ENCODE measurements at regions not wholly inside any gene's neighbourhood (a gene's known extent, or its start where the extent isn't known, plus 50 kb on each side); places are given as distances from the start of the nearest gene placed in this dataset.

DNA sequence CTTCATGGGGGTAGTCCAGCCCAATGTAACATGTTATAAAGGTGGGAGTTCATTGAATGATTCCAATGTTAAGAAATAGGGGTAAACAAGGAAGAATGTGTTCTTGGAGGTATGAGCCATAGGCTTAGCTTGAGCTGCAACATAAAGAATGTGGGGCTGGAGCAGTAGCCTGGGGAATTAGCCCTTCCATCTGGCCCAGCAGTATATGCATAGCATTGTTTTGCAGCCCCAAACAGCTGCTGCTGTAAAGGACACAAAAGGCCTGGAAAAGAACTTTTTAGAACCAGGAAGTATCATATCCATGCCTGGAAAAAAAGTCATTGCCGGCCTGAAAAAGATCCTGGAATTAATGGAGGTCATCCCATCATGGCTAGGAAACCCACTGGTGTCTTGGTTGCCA lies 55.8 kb upstream of the SMARCA2 start:
- CTCF ChIA-PET: no interaction called here
- no peak overlapping the region for H2AFZ ChIP-seq (ENCODE audit: low read depth)
- H3K36me3 ChIP-seq (replicated peaks in 1 of 2; ENCODE audit: control insufficient read depth in 1 of 2, insufficient read depth in 2 of 2, low read length in 1 of 2): no peaks in the 10 kb centered on the region
- WGBS (ENCODE audit: low lambda C conversion rate): 0% methylated on average over 1 of the region's 1 CpG
- TF ChIP-seq EZH2phosphoT487 (IDR thresholded peaks at IDR 0.05; ENCODE audit: borderline replicate concordance, low read depth): no peak
- no peak for TF ChIP-seq MEF2A (IDR thresholded peaks at IDR 0.05; ENCODE audit: borderline replicate concordance, low read depth)
- no peak for TF ChIP-seq YY1 (IDR thresholded peaks at IDR 0.05; ENCODE audit: low read depth)
- TF ChIP-seq, protein P1, sequence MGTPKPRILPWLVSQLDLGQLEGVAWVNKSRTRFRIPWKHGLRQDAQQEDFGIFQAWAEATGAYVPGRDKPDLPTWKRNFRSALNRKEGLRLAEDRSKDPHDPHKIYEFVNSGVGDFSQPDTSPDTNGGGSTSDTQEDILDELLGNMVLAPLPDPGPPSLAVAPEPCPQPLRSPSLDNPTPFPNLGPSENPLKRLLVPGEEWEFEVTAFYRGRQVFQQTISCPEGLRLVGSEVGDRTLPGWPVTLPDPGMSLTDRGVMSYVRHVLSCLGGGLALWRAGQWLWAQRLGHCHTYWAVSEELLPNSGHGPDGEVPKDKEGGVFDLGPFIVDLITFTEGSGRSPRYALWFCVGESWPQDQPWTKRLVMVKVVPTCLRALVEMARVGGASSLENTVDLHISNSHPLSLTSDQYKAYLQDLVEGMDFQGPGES (IDR thresholded peaks at IDR 0.05; ENCODE audit: low read depth, low read length): no peak
- H3K27me3 ChIP-seq (ENCODE audit: insufficient read depth): no peaks in the 10 kb centered on the region
- H3F3A ChIP-seq (replicated peaks; ENCODE audit: insufficient read depth): no peaks in the 10 kb centered on the region
- H3K4me1 ChIP-seq (ENCODE audit: control insufficient read depth in 1 of 2, insufficient read depth in 2 of 2, low read depth in 1 of 2, low read length in 1 of 2): no peaks in the 10 kb centered on the region
- H3K9ac ChIP-seq: no peak overlapping the region
- no peak for DNase-seq
- POLR2A ChIA-PET: no interaction called here
- H3K9me2 ChIP-seq: no peaks in the 10 kb centered on the region
- H3K27ac ChIP-seq (ENCODE audit: low read depth in 2 of 2, low read length in 1 of 2): no peak overlapping the region
- no peaks in the 10 kb centered on the region for H4K20me1 ChIP-seq (ENCODE audit: insufficient read depth)
- no peak overlapping the region for H3K4me3 ChIP-seq (ENCODE audit: low read depth in 2 of 2, low read length in 1 of 2)
- H3K4me2 ChIP-seq: no peak overlapping the region
- no peaks in the 10 kb centered on the region for H3K79me2 ChIP-seq (ENCODE audit: insufficient read depth)
- no peaks in the 10 kb centered on the region for H3K9me3 ChIP-seq

DNA sequence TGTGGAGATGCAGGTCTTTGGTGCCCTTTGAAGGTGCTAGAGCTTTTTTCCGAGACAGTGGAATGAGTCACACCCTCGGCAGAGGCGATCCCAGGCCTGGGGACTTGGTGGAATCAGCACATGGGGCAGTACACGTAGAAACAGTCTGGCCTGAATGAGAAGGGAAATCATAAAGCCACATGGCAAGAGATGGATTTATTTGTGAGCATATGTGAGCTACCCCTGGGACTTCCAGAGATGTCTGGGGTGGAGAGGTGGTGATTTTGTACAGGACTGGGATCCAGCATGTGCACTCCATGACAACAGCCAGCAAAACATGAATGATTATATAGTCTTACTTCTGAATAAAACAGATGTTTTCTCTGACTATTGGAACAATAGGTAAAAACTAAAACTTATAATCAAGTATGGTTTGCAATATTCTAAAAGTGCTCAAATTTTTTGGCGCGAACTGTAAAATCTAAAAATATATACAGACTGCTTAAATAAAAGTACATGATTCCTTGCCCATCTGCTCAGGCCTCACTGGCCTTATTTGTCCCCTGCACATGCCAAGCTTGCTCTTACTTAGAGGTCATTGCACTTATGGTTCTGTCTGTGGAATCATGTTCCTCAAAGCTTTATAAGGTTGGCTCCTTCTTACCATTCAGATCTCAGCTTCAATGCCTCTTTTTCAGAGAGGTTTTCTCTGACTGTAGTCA lies 54.7 kb upstream of the SMARCA2 start:
- no peaks in the 10 kb centered on the region for H3K79me2 ChIP-seq (ENCODE audit: insufficient read depth)
- no peak overlapping the region for H3K9ac ChIP-seq
- TF ChIP-seq TEAD4 (IDR thresholded peaks at IDR 0.05; ENCODE audit: borderline replicate concordance, insufficient read depth) (no peak), EP300 (IDR thresholded peaks at IDR 0.05; ENCODE audit: borderline replicate concordance in 1 of 2, low read depth in 1 of 2, low read length in 1 of 2) (no peak), MXI1 (IDR thresholded peaks at IDR 0.05; ENCODE audit: low read depth, low read length) (no peak), SIN3A (IDR thresholded peaks at IDR 0.05; ENCODE audit: borderline replicate concordance, low read depth, low read length) (no peak)
- TF ChIP-seq, protein P1 (IDR thresholded peaks at IDR 0.05; ENCODE audit: low read depth, low read length): no peak
- TF ChIP-seq, protein P2, sequence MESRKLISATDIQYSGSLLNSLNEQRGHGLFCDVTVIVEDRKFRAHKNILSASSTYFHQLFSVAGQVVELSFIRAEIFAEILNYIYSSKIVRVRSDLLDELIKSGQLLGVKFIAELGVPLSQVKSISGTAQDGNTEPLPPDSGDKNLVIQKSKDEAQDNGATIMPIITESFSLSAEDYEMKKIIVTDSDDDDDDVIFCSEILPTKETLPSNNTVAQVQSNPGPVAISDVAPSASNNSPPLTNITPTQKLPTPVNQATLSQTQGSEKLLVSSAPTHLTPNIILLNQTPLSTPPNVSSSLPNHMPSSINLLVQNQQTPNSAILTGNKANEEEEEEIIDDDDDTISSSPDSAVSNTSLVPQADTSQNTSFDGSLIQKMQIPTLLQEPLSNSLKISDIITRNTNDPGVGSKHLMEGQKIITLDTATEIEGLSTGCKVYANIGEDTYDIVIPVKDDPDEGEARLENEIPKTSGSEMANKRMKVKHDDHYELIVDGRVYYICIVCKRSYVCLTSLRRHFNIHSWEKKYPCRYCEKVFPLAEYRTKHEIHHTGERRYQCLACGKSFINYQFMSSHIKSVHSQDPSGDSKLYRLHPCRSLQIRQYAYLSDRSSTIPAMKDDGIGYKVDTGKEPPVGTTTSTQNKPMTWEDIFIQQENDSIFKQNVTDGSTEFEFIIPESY (IDR thresholded peaks at IDR 0.05; ENCODE audit: borderline replicate concordance, low read depth): no peak
- TF ChIP-seq, protein P3, sequence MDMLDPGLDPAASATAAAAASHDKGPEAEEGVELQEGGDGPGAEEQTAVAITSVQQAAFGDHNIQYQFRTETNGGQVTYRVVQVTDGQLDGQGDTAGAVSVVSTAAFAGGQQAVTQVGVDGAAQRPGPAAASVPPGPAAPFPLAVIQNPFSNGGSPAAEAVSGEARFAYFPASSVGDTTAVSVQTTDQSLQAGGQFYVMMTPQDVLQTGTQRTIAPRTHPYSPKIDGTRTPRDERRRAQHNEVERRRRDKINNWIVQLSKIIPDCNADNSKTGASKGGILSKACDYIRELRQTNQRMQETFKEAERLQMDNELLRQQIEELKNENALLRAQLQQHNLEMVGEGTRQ (IDR thresholded peaks at IDR 0.05; ENCODE audit: borderline replicate concordance, low read depth, low read length): no peak
- H4K20me1 ChIP-seq (ENCODE audit: insufficient read depth): no peaks in the 10 kb centered on the region
- H3K9me2 ChIP-seq: no peaks in the 10 kb centered on the region
- H3K4me3 ChIP-seq (ENCODE audit: low read depth in 2 of 2, low read length in 1 of 2): no peak overlapping the region
- no peaks in the 10 kb centered on the region for H3K9me3 ChIP-seq
- 30% methylated on average over 6 of the region's 6 CpGs for WGBS (ENCODE audit: low lambda C conversion rate)
- no peak overlapping the region for H2AFZ ChIP-seq (ENCODE audit: low read depth)
- H3K36me3 ChIP-seq (replicated peaks in 1 of 2; ENCODE audit: control insufficient read depth in 1 of 2, insufficient read depth in 2 of 2, low read length in 1 of 2): no peaks in the 10 kb centered on the region
- CTCF ChIA-PET: interaction anchor here (1.2 kb wide), 1 partner anchor 27 kb away, joined by 4 read pairs; no protein-coding TSS in a partner anchor
- H3K4me2 ChIP-seq: no peak overlapping the region
- H3K27ac ChIP-seq (ENCODE audit: low read depth in 2 of 2, low read length in 1 of 2): no peak overlapping the region
- POLR2A ChIA-PET: no interaction called here
- H3F3A ChIP-seq (replicated peaks; ENCODE audit: insufficient read depth): no peaks in the 10 kb centered on the region
- no peak for DNase-seq
- no peaks in the 10 kb centered on the region for H3K4me1 ChIP-seq (ENCODE audit: control insufficient read depth in 1 of 2, insufficient read depth in 2 of 2, low read depth in 1 of 2, low read length in 1 of 2)
- H3K27me3 ChIP-seq (ENCODE audit: insufficient read depth): no peaks in the 10 kb centered on the region
